ENCODE measurements at regions not wholly inside any gene's neighbourhood (a gene's known extent, or its start where the extent isn't known, plus 50 kb on each side); places are given as distances from the start of the nearest gene placed in this dataset.
A peak's percentile ranks its signal among the peaks of the same experiment; 100 is the strongest.
"Not testable (repeated sequence)": the region's sequence is repeated elsewhere in the genome, so short reads cannot be mapped to it uniquely, and the experiment has no call there.

- DNase-seq = no peak
Observed at GRCh38 chr2:129821445-129821844, 158.0 kb upstream of the RAB6C start.

GRCh38 chr2:129823044-129823443 lies 156.4 kb upstream of the RAB6C start:
- DNase-seq = no peak

- DNase-seq = no peak
Observed at GRCh38 chr2:129827311-129828090, 152.0 kb upstream of the RAB6C start.

- no peak for DNase-seq
Observed at GRCh38 chr2:129828792-129829191, 150.7 kb upstream of the RAB6C start.

GRCh38 chr2:129829588-129829987 lies 149.9 kb upstream of the RAB6C start:
- no peak for DNase-seq

GRCh38 chr2:129831018-129831417 lies 148.4 kb upstream of the RAB6C start:
- DNase-seq = no peak

GRCh38 chr2:129833465-129833864 lies 146.0 kb upstream of the RAB6C start:
- not testable (repeated sequence) for DNase-seq

- DNase-seq = no peak
Observed at GRCh38 chr2:129847043-129847442, 132.4 kb upstream of the RAB6C start.

GRCh38 chr2:129849559-129850160 lies 129.8 kb upstream of the RAB6C start:
- no peak for DNase-seq

- no peak for DNase-seq
Observed at GRCh38 chr2:129857200-129857599, 122.3 kb upstream of the RAB6C start.

GRCh38 chr2:129859175-129859574 lies 120.3 kb upstream of the RAB6C start:
- no peak for DNase-seq

- DNase-seq = no peak
Observed at GRCh38 chr2:129860088-129860487, 119.4 kb upstream of the RAB6C start.

- DNase-seq = no peak
Observed at GRCh38 chr2:129861666-129862288, 117.7 kb upstream of the RAB6C start.

- DNase-seq = no peak
Observed at GRCh38 chr2:129862668-129863067, 116.8 kb upstream of the RAB6C start.

GRCh38 chr2:129863350-129863749 lies 116.1 kb upstream of the RAB6C start:
- no peak for DNase-seq

- no peak for DNase-seq
Observed at GRCh38 chr2:129864719-129865118, 114.7 kb upstream of the RAB6C start.

- DNase-seq = no peak
Observed at GRCh38 chr2:129865976-129866375, 113.5 kb upstream of the RAB6C start.

- no peak for DNase-seq
Observed at GRCh38 chr2:129866391-129866790, 113.1 kb upstream of the RAB6C start.

GRCh38 chr2:129868151-129868550 lies 111.3 kb upstream of the RAB6C start:
- DNase-seq = no peak

- no peak for DNase-seq
Observed at GRCh38 chr2:129870685-129871241, 108.7 kb upstream of the RAB6C start.

GRCh38 chr2:129872446-129872845 lies 107.0 kb upstream of the RAB6C start:
- no peak for DNase-seq

GRCh38 chr2:129876541-129876940 lies 102.9 kb upstream of the RAB6C start:
- DNase-seq = no peak

GRCh38 chr2:129877289-129877741 lies 102.2 kb upstream of the RAB6C start:
- DNase-seq = peak; percentile 93

All from CD4-positive, alpha-beta T cell treated with Interleukin-6 for 4 hours (primary cell).